GM21381 (cell line): ENCODE measurements at regions not wholly inside any gene's neighbourhood (a gene's known extent, or its start where the extent isn't known, plus 50 kb on each side); places are given as distances from the start of the nearest gene placed in this dataset.

Source experiments
- ATAC-seq: cut with Tn5 transposase; IDR thresholded peaks from one replicate; pipeline ENCODE4 v1.9.1; 2021; ENCODE audit warnings: mild to moderate bottlenecking, moderate library complexity; ENCODE audit not compliant: unreplicated experiment

- no peak for ATAC-seq
Observed at GRCh38 chr1:56229186-56229585, 350.2 kb downstream of the PLPP3 start.

GRCh38 chr1:56227886-56228285, 351.5 kb downstream of the PLPP3 start:
- no peak for ATAC-seq

GRCh38 chr1:56227401-56227800, 352.0 kb downstream of the PLPP3 start:
- no peak for ATAC-seq

- ATAC-seq: no peak
Observed at GRCh38 chr1:56225964-56226815, 353.2 kb downstream of the PLPP3 start.

- ATAC-seq: no peak
Observed at GRCh38 chr1:56223968-56224367, 355.4 kb downstream of the PLPP3 start.

- ATAC-seq: no peak
Observed at GRCh38 chr1:56222914-56223540, 356.3 kb downstream of the PLPP3 start.

- no peak for ATAC-seq
Observed at GRCh38 chr1:56220021-56220420, 359.3 kb downstream of the PLPP3 start.

- ATAC-seq: no peak
Observed at GRCh38 chr1:56218023-56218422, 361.3 kb downstream of the PLPP3 start.

GRCh38 chr1:56216218-56216617, 363.1 kb downstream of the PLPP3 start:
- ATAC-seq: no peak

- no peak for ATAC-seq
Observed at GRCh38 chr1:56215771-56216170, 363.6 kb downstream of the PLPP3 start.

GRCh38 chr1:56215086-56215485, 364.3 kb downstream of the PLPP3 start:
- no peak for ATAC-seq

- ATAC-seq: no peak
Observed at GRCh38 chr1:56213068-56213467, 366.3 kb downstream of the PLPP3 start.

GRCh38 chr1:56212143-56212542, 367.2 kb downstream of the PLPP3 start:
- no peak for ATAC-seq

GRCh38 chr1:56206391-56206790, 373.0 kb downstream of the PLPP3 start:
- ATAC-seq: no peak

- no peak for ATAC-seq
Observed at GRCh38 chr1:56204206-56204605, 375.2 kb downstream of the PLPP3 start.

GRCh38 chr1:56202796-56203492, 376.4 kb downstream of the PLPP3 start:
- ATAC-seq: no peak

- no peak for ATAC-seq
Observed at GRCh38 chr1:56202186-56202585, 377.2 kb downstream of the PLPP3 start.

GRCh38 chr1:56200896-56201295, 378.5 kb downstream of the PLPP3 start:
- no peak for ATAC-seq

- ATAC-seq: no peak
Observed at GRCh38 chr1:56200442-56200841, 378.9 kb downstream of the PLPP3 start.

GRCh38 chr1:56199956-56200355, 379.4 kb downstream of the PLPP3 start:
- no peak for ATAC-seq

- ATAC-seq: no peak
Observed at GRCh38 chr1:56199061-56199460, 380.3 kb downstream of the PLPP3 start.

GRCh38 chr1:56197946-56198345, 381.4 kb downstream of the PLPP3 start:
- ATAC-seq: no peak
